ENCODE measurements at regions not wholly inside any gene's neighbourhood (a gene's known extent, or its start where the extent isn't known, plus 50 kb on each side); places are given as distances from the start of the nearest gene placed in this dataset.

- TF ChIP-seq PAX5 (IDR thresholded peaks at IDR 0.05; ENCODE audit: borderline replicate concordance, low read depth, low read length) (no peak), NFIC (IDR thresholded peaks at IDR 0.05; ENCODE audit: low read depth, low read length) (no peak), CHD4 (IDR thresholded peaks at IDR 0.05) (no peak), NFYA (IDR thresholded peaks at IDR 0.05; ENCODE audit: borderline replicate concordance, low read depth, low read length) (no peak), USF1 (IDR thresholded peaks at IDR 0.05; ENCODE audit: borderline replicate concordance, extremely low read length, insufficient read depth, low read depth, low read length) (no peak), BCL11A (IDR thresholded peaks at IDR 0.05; ENCODE audit: low read depth, low read length) (no peak)
- ChIA-PET SMC1A (ENCODE audit: uncharacterized antibody, unreplicated experiment) (interaction anchor here (1.8 kb wide), 1 partner anchor 9 kb away, joined by 5 read pairs; no protein-coding TSS in a partner anchor), CTCF (interaction anchor here (1.3 to 1.4 kb wide), 2 partner anchors 11 to 16 kb away, joined by 3 to 4 read pairs; no protein-coding TSS in a partner anchor), RAD21 (ENCODE audit: unreplicated experiment) (no interaction called here), POLR2A (no interaction called here)
- no TSS peak for BruUV-seq (replicated peaks)
- DNase-seq (ENCODE audit: low read depth, low spot score) (no peak), FAIRE-seq (no peak), ATAC-seq (no peak)
- Histone ChIP-seq H2AFZ (ENCODE audit: control insufficient read depth, low read depth, low read length) (no peak overlapping the region), H4K20me1 (ENCODE audit: control insufficient read depth, insufficient read depth) (no peaks in the 10 kb centered on the region), H3K79me2 (ENCODE audit: control insufficient read depth, insufficient read depth, low read length) (no peaks in the 10 kb centered on the region), H3K4me2 (ENCODE audit: control insufficient read depth, insufficient read depth) (no peak overlapping the region), H3K36me3 (ENCODE audit: control insufficient read depth in 2 of 2, insufficient read depth in 2 of 2, low read length in 1 of 2) (no peaks in the 10 kb centered on the region), H3K4me1 (ENCODE audit: control insufficient read depth, insufficient read depth, low read length) (no peaks in the 10 kb centered on the region), H3K9ac (ENCODE audit: control insufficient read depth, insufficient read depth, low read length) (no peak overlapping the region), H3K27me3 (replicated peaks in 1 of 2; ENCODE audit: control insufficient read depth in 2 of 2, insufficient read depth in 2 of 2, low read length in 1 of 2) (no peaks in the 10 kb centered on the region), H3K4me3 (no peak overlapping the region), H3K27ac (ENCODE audit: control insufficient read depth, insufficient read depth) (no peak overlapping the region), H3K9me3 (replicated peaks; ENCODE audit: control insufficient read depth, insufficient read depth, low read length) (no peaks in the 10 kb centered on the region)
- WGBS (ENCODE audit: insufficient coverage, insufficient replicate concordance, low lambda C conversion rate, missing lambda C conversion rate), result 29% methylated on average over 2 of the region's 2 CpGs
- in situ Hi-C loops (cut with MboI) (no loop called here), intact Hi-C loops (cut with micrococcal nuclease; ENCODE audit: unreplicated experiment) (no loop called here)
These were observed 252.9 kb downstream of the MAT2B start for GRCh38 chr5:163758283-163758711.

- Histone ChIP-seq H2AFZ (ENCODE audit: control insufficient read depth, low read depth, low read length) (no peak overlapping the region), H3K9me3 (replicated peaks; ENCODE audit: control insufficient read depth, insufficient read depth, low read length) (no peaks in the 10 kb centered on the region), H3K36me3 (ENCODE audit: control insufficient read depth in 2 of 2, insufficient read depth in 2 of 2, low read length in 1 of 2) (no peaks in the 10 kb centered on the region), H3K27me3 (replicated peaks in 1 of 2; ENCODE audit: control insufficient read depth in 2 of 2, insufficient read depth in 2 of 2, low read length in 1 of 2) (no peaks in the 10 kb centered on the region; a peak in 1 of 4 replicates), H3K4me3 (no peak overlapping the region), H3K27ac (ENCODE audit: control insufficient read depth, insufficient read depth) (no peak overlapping the region), H4K20me1 (ENCODE audit: control insufficient read depth, insufficient read depth) (no peaks in the 10 kb centered on the region), H3K4me2 (ENCODE audit: control insufficient read depth, insufficient read depth) (no peak overlapping the region), H3K79me2 (ENCODE audit: control insufficient read depth, insufficient read depth, low read length) (no peaks in the 10 kb centered on the region), H3K9ac (ENCODE audit: control insufficient read depth, insufficient read depth, low read length) (no peak overlapping the region), H3K4me1 (ENCODE audit: control insufficient read depth, insufficient read depth, low read length) (no peaks in the 10 kb centered on the region)
- BruUV-seq (replicated peaks), result no TSS peak
- FAIRE-seq, result no peak
- ChIA-PET SMC1A (ENCODE audit: uncharacterized antibody, unreplicated experiment) (no interaction called here), POLR2A (no interaction called here), CTCF (interaction anchor here (1.3 to 1.4 kb wide), 2 partner anchors 10 to 17 kb away, joined by 3 to 4 read pairs; no protein-coding TSS in a partner anchor), RAD21 (ENCODE audit: unreplicated experiment) (no interaction called here)
- DNase-seq (ENCODE audit: low read depth, low spot score), result no peak
- WGBS (ENCODE audit: insufficient coverage, insufficient replicate concordance, low lambda C conversion rate, missing lambda C conversion rate), result 24% methylated on average over 4 of the region's 4 CpGs
- TF ChIP-seq SMARCA5 (IDR thresholded peaks at IDR 0.05), result no peak
- intact Hi-C loops (cut with micrococcal nuclease; ENCODE audit: unreplicated experiment), result no loop called here
- ATAC-seq, result no peak
- in situ Hi-C loops (cut with MboI), result no loop called here
These were observed 253.7 kb downstream of the MAT2B start for GRCh38 chr5:163759000-163759704.

All from GM12878 (cell line).